ENCODE measurements at regions not wholly inside any gene's neighbourhood (a gene's known extent, or its start where the extent isn't known, plus 50 kb on each side); places are given as distances from the start of the nearest gene placed in this dataset.

DNA sequence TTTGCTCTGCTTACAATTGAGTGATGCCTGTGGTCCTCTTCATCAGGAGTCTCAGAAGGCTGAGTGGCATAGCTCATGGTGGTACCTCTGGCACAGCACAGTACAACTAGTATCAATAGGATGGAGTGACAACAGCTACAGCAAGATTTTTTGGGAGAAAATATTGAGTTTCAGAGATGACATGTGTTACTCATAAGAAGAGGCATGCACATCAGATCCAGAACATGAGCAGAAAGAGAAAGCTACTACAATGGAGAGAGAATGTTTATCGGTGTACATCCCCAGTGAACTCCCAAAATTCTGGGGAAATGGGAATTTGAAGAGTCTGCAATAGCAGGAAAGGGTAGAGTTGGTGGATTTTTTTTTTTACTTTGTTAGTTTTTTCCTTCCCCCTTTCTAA is 130.5 kb upstream of the MB21D2 start:
- Histone ChIP-seq H3K79me2 (ENCODE audit: insufficient read depth, low read length) (no peaks in the 10 kb centered on the region), H2AFZ (ENCODE audit: low read length) (no peak overlapping the region), H3K27ac (ENCODE audit: low read depth, low read length) (no peak overlapping the region), H3K4me3 (ENCODE audit: insufficient read depth, low read length) (no peak overlapping the region), H3K36me3 (ENCODE audit: insufficient read depth, low read length) (no peaks in the 10 kb centered on the region), H3K4me1 (ENCODE audit: insufficient read depth, low read length) (peaks cover 11% of the 10 kb centered on the region), H4K20me1 (ENCODE audit: insufficient read depth, low read length) (no peaks in the 10 kb centered on the region), H3K4me2 (ENCODE audit: insufficient read depth, low read length) (no peak overlapping the region), H3K9me3 (ENCODE audit: low read depth, low read length) (no peaks in the 10 kb centered on the region), H3K27me3 (ENCODE audit: insufficient read depth, low read length) (no peaks in the 10 kb centered on the region)
- no peak for DNase-seq (ENCODE audit: insufficient read length, low spot score, missing footprints)
- TF ChIP-seq, protein P1, sequence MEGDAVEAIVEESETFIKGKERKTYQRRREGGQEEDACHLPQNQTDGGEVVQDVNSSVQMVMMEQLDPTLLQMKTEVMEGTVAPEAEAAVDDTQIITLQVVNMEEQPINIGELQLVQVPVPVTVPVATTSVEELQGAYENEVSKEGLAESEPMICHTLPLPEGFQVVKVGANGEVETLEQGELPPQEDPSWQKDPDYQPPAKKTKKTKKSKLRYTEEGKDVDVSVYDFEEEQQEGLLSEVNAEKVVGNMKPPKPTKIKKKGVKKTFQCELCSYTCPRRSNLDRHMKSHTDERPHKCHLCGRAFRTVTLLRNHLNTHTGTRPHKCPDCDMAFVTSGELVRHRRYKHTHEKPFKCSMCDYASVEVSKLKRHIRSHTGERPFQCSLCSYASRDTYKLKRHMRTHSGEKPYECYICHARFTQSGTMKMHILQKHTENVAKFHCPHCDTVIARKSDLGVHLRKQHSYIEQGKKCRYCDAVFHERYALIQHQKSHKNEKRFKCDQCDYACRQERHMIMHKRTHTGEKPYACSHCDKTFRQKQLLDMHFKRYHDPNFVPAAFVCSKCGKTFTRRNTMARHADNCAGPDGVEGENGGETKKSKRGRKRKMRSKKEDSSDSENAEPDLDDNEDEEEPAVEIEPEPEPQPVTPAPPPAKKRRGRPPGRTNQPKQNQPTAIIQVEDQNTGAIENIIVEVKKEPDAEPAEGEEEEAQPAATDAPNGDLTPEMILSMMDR (IDR thresholded peaks at IDR 0.05; ENCODE audit: extremely low read depth, low read depth, low read length) = no peak

DNA sequence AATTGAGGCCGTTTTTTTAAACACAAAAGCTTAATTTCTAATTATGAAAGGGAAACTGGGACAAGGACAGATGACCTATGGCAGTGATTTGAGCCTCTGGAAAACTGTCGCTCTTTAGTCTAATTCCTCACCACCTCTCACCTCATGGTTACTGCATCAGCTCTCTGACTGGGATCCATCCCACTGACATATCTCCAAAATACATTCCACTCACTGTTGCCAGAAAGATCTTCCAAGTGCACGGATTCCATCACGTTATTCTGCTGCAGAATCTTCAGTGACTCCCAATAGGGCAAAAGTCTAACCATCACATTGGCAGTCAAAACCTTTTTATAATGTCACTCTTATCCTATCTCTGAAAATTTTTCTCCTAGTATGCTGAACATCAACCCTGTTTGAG is 132.3 kb upstream of the MB21D2 start:
- no peaks in the 10 kb centered on the region for H3K36me3 ChIP-seq (ENCODE audit: insufficient read depth, low read length)
- TF ChIP-seq, protein P1 (IDR thresholded peaks at IDR 0.05; ENCODE audit: extremely low read depth, low read depth, low read length) = no peak
- H3K9me3 ChIP-seq (ENCODE audit: low read depth, low read length) = no peaks in the 10 kb centered on the region
- H3K4me3 ChIP-seq (ENCODE audit: insufficient read depth, low read length) = no peak overlapping the region
- no peaks in the 10 kb centered on the region for H3K27me3 ChIP-seq (ENCODE audit: insufficient read depth, low read length)
- no peak overlapping the region for H3K4me2 ChIP-seq (ENCODE audit: insufficient read depth, low read length)
- no peak overlapping the region for H3K27ac ChIP-seq (ENCODE audit: low read depth, low read length)
- H2AFZ ChIP-seq (ENCODE audit: low read length) = no peak overlapping the region
- no peaks in the 10 kb centered on the region for H3K79me2 ChIP-seq (ENCODE audit: insufficient read depth, low read length)
- no peaks in the 10 kb centered on the region for H4K20me1 ChIP-seq (ENCODE audit: insufficient read depth, low read length)
- DNase-seq (ENCODE audit: insufficient read length, low spot score, missing footprints) = no peak
- H3K4me1 ChIP-seq (ENCODE audit: insufficient read depth, low read length) = peaks cover 17% of the 10 kb centered on the region

- H3K4me2 ChIP-seq (ENCODE audit: insufficient read depth, low read length) = no peak overlapping the region
- no peaks in the 10 kb centered on the region for H3K9me3 ChIP-seq (ENCODE audit: low read depth, low read length)
- no peaks in the 10 kb centered on the region for H3K36me3 ChIP-seq (ENCODE audit: insufficient read depth, low read length)
- no peaks in the 10 kb centered on the region for H4K20me1 ChIP-seq (ENCODE audit: insufficient read depth, low read length)
- no peak overlapping the region for H3K27ac ChIP-seq (ENCODE audit: low read depth, low read length)
- H3K79me2 ChIP-seq (ENCODE audit: insufficient read depth, low read length) = no peaks in the 10 kb centered on the region
- peaks cover 17% of the 10 kb centered on the region for H3K4me1 ChIP-seq (ENCODE audit: insufficient read depth, low read length)
- no peak overlapping the region for H3K4me3 ChIP-seq (ENCODE audit: insufficient read depth, low read length)
- H3K27me3 ChIP-seq (ENCODE audit: insufficient read depth, low read length) = no peaks in the 10 kb centered on the region
- DNase-seq (ENCODE audit: insufficient read length, low spot score, missing footprints) = no peak
- no peak overlapping the region for H2AFZ ChIP-seq (ENCODE audit: low read length)
- TF ChIP-seq, protein P1 (IDR thresholded peaks at IDR 0.05; ENCODE audit: extremely low read depth, low read depth, low read length) = no peak
These were observed 133.7 kb upstream of the MB21D2 start for GRCh38 chr3:193051314-193051713.

DNA sequence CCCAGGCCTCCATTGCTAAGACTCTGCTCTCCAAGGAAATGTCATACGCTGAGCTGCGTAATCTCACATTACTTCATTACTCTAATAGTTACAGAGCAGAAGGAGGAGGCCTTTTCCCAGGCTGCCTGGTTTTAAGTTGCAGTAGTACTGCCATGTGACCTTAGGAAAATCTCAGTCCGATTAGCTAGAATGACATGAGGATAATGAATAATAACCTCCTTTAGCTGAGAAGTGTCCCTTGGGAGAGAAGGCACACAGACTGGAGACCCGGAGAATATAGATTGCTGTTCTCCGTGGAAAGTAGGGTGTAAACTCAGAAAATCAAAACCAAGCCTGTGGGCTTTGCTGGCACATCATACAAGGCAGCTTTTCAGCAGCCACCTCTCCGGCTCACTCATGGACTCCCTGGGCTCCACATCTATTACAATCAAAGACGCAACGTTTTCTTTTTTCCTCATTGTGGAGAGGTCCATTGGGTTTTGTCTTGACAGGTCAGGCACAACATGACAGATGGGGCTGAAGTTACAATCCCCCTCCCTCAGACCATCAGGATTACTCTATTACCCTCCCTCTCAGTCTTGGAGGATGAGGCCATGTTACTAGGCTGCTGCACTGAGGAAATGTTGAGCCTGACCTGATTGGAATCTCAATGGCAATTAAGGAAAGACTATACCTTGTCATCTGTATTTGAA is 134.8 kb upstream of the MB21D2 start:
- no peak for DNase-seq (ENCODE audit: insufficient read length, low spot score, missing footprints)
- Histone ChIP-seq H3K4me3 (ENCODE audit: insufficient read depth, low read length) (no peak overlapping the region), H2AFZ (ENCODE audit: low read length) (peak overlapping the region; percentile 6), H3K4me1 (ENCODE audit: insufficient read depth, low read length) (peaks cover 17% of the 10 kb centered on the region), H3K36me3 (ENCODE audit: insufficient read depth, low read length) (no peaks in the 10 kb centered on the region), H3K27me3 (ENCODE audit: insufficient read depth, low read length) (no peaks in the 10 kb centered on the region), H4K20me1 (ENCODE audit: insufficient read depth, low read length) (no peaks in the 10 kb centered on the region), H3K4me2 (ENCODE audit: insufficient read depth, low read length) (peak overlapping the region; percentile 4), H3K9me3 (ENCODE audit: low read depth, low read length) (no peaks in the 10 kb centered on the region), H3K27ac (ENCODE audit: low read depth, low read length) (peak overlapping the region; percentile 15), H3K79me2 (ENCODE audit: insufficient read depth, low read length) (no peaks in the 10 kb centered on the region)
- TF ChIP-seq, protein P1 (IDR thresholded peaks at IDR 0.05; ENCODE audit: extremely low read depth, low read depth, low read length) = no peak

All from osteoblast (primary cell).